SK-N-MC (cell line): ENCODE measurements at regions not wholly inside any gene's neighbourhood (a gene's known extent, or its start where the extent isn't known, plus 50 kb on each side); places are given as distances from the start of the nearest gene placed in this dataset.

Experiments used
- DNase-seq: peaks from one replicate; pipeline ENCODE4 v3.0.0-alpha.2; 2011; ENCODE audit warnings: low read depth, low spot score
- H3K27ac ChIP-seq: fragments of 200-600 bp; sonication (generic); 2 replicates; pipeline ENCODE4 v1.5.1; 2016; ENCODE audit warnings: mixed run types
- H3K36me3 ChIP-seq: fragments of 200-600 bp; sonication (generic); 2 replicates; pipeline ENCODE4 v1.6.1; 2017; ENCODE audit warnings: antibody characterized with exemption, low read length, mixed read lengths; ENCODE audit not compliant: insufficient read depth
- H3K4me3 ChIP-seq: fragments of 200-600 bp; sonication (generic); 2 replicates; pipeline ENCODE4 v1.5.1; 2016
- H3K9ac ChIP-seq: fragments of 200-600 bp; sonication (generic); 2 replicates; pipeline ENCODE4 v1.8.0; 2017; ENCODE audit warnings: mixed run types, mixed read lengths; ENCODE audit not compliant: insufficient read length
- H3K9me3 ChIP-seq: fragments of 200-600 bp; sonication (generic); 2 replicates; pipeline ENCODE4 v1.6.1; 2017; ENCODE audit warnings: low read depth, mild to moderate bottlenecking, antibody characterized with exemption, low read length, moderate library complexity, mixed read lengths
- EZH2 ChIP-seq: fragments of 200-600 bp; sonication (generic); IDR thresholded peaks from one replicate; pipeline ENCODE4 v1.6.1; 2017; ENCODE audit warnings: antibody characterized with exemption
- FOXP2 ChIP-seq: optimal IDR thresholded peaks from 2 replicates; pipeline ENCODE3; 2011; ENCODE audit warnings: mild to moderate bottlenecking, moderate library complexity; ENCODE audit not compliant: insufficient read depth; ENCODE audit errors: extremely low read length, control extremely low read depth
- POLR2AphosphoS5 ChIP-seq: IDR thresholded peaks from 2 replicates; pipeline ENCODE4 v1.6.1; 2012; ENCODE audit warnings: mild to moderate bottlenecking, low read depth, low read length, borderline replicate concordance

DNA sequence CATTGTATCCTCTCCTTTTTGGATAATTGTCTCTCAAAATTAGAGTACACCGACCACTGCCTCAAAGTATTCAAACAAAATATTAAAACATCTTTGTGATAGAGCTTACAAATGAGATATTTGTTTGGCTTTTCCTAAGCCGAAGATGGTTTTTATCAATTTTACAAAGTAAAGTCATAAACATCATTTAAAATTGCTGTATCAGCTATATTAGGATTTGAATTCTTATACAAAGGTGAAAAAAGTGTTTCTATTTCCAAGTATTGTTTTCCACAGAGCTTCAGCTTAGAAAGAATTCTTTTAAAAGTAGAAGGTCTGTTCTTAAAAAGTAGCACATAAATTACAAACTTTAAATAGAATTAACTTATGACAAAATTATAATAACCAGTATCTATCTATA lies 116.6 kb upstream of the IFNE start:
- no peak for DNase-seq
- H3K9ac ChIP-seq = no peak overlapping the region
- no peak overlapping the region for H3K4me3 ChIP-seq
- H3K36me3 ChIP-seq = no peaks in the 10 kb centered on the region
- H3K9me3 ChIP-seq = no peaks in the 10 kb centered on the region; the same call in 1 of the 2 replicates
- no peak for TF ChIP-seq FOXP2
- H3K27ac ChIP-seq = no peak overlapping the region

DNA sequence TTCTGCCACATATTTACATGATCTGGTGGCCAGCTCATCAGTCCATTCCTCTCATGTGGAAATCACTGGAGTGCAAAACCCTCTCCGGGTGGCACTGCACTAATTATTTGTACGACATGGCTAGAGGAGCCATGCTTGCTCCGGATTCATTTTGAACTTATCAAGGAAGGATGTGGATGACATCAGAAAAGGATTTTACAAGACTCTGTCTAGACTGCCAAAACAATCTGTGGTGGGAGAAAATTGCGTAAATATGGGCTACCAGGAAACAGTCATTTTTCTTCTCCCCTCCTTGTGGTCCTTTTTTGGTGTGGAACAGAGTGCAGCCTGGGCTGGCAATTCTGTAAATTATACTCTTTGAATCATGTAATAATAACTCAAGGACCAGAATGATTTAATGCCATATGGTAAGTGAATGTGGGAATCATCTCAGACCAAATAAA lies 123.4 kb upstream of the IFNE start:
- H3K9ac ChIP-seq = peak overlapping the region; percentile 30
- TF ChIP-seq POLR2AphosphoS5 = no peak
- no peak for TF ChIP-seq FOXP2
- no peak for TF ChIP-seq EZH2

DNA sequence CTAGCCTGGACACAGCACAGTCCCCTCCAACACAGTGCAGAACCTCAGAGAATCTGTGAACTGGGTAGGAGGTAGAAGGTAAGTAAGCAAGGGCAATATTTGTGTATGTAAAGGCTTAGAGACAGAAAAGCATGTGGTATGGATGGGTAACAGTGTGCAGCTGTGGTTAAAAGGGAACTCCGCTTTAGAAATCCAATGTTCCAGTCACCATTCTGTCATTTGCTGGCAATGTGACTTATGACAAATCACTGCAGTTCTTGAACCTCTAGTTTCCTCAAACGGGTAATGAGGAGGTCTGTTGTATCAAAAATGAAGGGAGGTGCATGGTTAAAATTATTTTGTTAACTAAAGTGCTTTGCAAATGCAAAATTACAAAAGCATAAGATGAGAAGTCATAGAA lies 125.5 kb upstream of the IFNE start:
- no peaks in the 10 kb centered on the region for H3K9me3 ChIP-seq
- peak overlapping the region; percentile 59; the same call in 1 of the 2 replicates for H3K27ac ChIP-seq
- H3K36me3 ChIP-seq = no peaks in the 10 kb centered on the region
- no peak overlapping the region for H3K9ac ChIP-seq
- TF ChIP-seq EZH2 = no peak
- TF ChIP-seq FOXP2 = no peak
- no peak for TF ChIP-seq POLR2AphosphoS5
- DNase-seq = no peak
- H3K4me3 ChIP-seq = no peak overlapping the region

More for the DNA sequence above, 123.4 kb upstream of the IFNE start:
- H3K27ac ChIP-seq = peak overlapping the region; percentile 87
- H3K9me3 ChIP-seq = no peaks in the 10 kb centered on the region; the same call in 1 of the 2 replicates
- DNase-seq = no peak
- H3K4me3 ChIP-seq = peak overlapping the region; percentile 66
- H3K36me3 ChIP-seq = no peaks in the 10 kb centered on the region

- Histone ChIP-seq H3K36me3 (no peaks in the 10 kb centered on the region), H3K9ac (no peak overlapping the region), H3K4me3 (no peak overlapping the region), H3K27ac (no peak overlapping the region), H3K9me3 (no peaks in the 10 kb centered on the region)
- no peak for DNase-seq
- TF ChIP-seq FOXP2 = no peak
- TF ChIP-seq EZH2 = no peak
- TF ChIP-seq POLR2AphosphoS5 = no peak
These were observed 126.1 kb upstream of the IFNE start for GRCh38 chr9:21608200-21608599.

DNA sequence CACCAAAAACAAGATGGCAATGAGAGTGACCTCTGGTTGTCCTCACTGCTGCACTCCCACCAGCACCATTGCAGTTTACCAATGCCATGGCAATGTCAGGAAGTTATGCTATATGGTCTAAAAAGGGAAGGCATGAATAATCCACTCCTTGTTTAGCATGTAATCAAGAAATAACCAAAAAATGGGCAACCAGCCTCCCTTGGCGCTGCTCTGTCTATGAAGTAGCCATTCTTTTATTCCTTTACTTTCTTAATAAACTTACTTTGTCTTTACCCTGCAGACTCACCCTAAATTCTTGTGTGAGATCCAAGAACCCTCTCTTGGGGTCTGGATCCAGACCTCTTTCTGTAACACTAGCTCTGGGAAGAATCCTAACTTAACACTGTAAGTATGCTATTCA lies 127.4 kb upstream of the IFNE start:
- Histone ChIP-seq H3K4me3 (no peak overlapping the region), H3K27ac (no peak overlapping the region), H3K36me3 (no peaks in the 10 kb centered on the region), H3K9ac (no peak overlapping the region), H3K9me3 (no peaks in the 10 kb centered on the region)
- no peak for DNase-seq
- TF ChIP-seq FOXP2 (no peak), EZH2 (no peak), POLR2AphosphoS5 (no peak)

GRCh38 chr9:21611891-21612290 lies 129.8 kb upstream of the IFNE start:
- Histone ChIP-seq H3K27ac (no peak overlapping the region), H3K36me3 (no peaks in the 10 kb centered on the region), H3K4me3 (no peak overlapping the region), H3K9me3 (no peaks in the 10 kb centered on the region), H3K9ac (no peak overlapping the region)
- DNase-seq = no peak
- no peak for TF ChIP-seq EZH2
- no peak for TF ChIP-seq POLR2AphosphoS5
- TF ChIP-seq FOXP2 = no peak

DNA sequence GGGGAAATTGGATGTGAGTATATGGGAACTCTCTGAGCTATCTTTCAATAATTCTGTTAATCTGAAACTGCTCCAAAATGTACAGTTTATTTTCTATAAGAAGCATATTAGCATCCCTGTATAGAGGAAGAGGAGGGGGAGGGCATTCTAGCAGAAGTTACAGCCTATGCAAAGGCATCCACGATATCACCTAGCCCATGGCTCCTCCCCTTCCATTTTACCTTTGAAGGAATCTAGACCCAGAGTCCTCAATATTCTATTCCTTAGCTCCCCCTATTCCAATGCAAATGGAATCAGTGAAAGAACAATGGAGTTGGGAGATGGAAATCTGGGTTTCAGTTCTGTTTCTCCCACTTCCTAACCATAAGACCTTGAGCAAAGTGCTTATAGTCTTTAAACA lies 132.9 kb upstream of the IFNE start:
- H3K4me3 ChIP-seq = no peak overlapping the region
- no peaks in the 10 kb centered on the region for H3K36me3 ChIP-seq
- TF ChIP-seq EZH2 = no peak
- no peak for DNase-seq
- no peaks in the 10 kb centered on the region for H3K9me3 ChIP-seq
- no peak overlapping the region for H3K9ac ChIP-seq
- no peak overlapping the region for H3K27ac ChIP-seq

GRCh38 chr9:21615446-21615845 lies 133.3 kb upstream of the IFNE start:
- Histone ChIP-seq H3K27ac (no peak overlapping the region), H3K9ac (no peak overlapping the region)
- TF ChIP-seq EZH2 (no peak), POLR2AphosphoS5 (no peak), FOXP2 (no peak)

GRCh38 chr9:21616082-21616778 lies 134.1 kb upstream of the IFNE start:
- H3K27ac ChIP-seq = peak overlapping the region; percentile 10; the same call in 1 of the 2 replicates
- no peaks in the 10 kb centered on the region for H3K9me3 ChIP-seq
- no peak overlapping the region for H3K4me3 ChIP-seq
- no peak for TF ChIP-seq POLR2AphosphoS5
- H3K36me3 ChIP-seq = no peaks in the 10 kb centered on the region
- no peak for DNase-seq
- H3K9ac ChIP-seq = no peak overlapping the region

More at GRCh38 chr9:21615446-21615845, 133.3 kb upstream of the IFNE start:
- no peak for DNase-seq
- Histone ChIP-seq H3K36me3 (no peaks in the 10 kb centered on the region), H3K9me3 (no peaks in the 10 kb centered on the region), H3K4me3 (no peak overlapping the region)
